ENCODE measurements at regions not wholly inside any gene's neighbourhood (a gene's known extent, or its start where the extent isn't known, plus 50 kb on each side); places are given as distances from the start of the nearest gene placed in this dataset.

- no peak for DNase-seq (ENCODE audit: low read depth)
- no peak overlapping the region for H3K4me3 ChIP-seq (ENCODE audit: low read depth, low read length)
Observed at GRCh38 chr12:13849456-13849855, 131.9 kb downstream of the GRIN2B start.

- H3K4me3 ChIP-seq (ENCODE audit: low read depth, low read length): no peak overlapping the region
- DNase-seq (ENCODE audit: low read depth): no peak
Observed at GRCh38 chr12:13843841-13844240, 137.6 kb downstream of the GRIN2B start.

- no peak overlapping the region for H3K4me3 ChIP-seq (ENCODE audit: low read depth, low read length)
- no peak for DNase-seq (ENCODE audit: low read depth)
Observed at GRCh38 chr12:13841358-13841757, 140.0 kb downstream of the GRIN2B start.

- H3K4me3 ChIP-seq (ENCODE audit: low read depth, low read length): no peak overlapping the region
- no peak for DNase-seq (ENCODE audit: low read depth)
Observed at GRCh38 chr12:13839365-13840336, 141.8 kb downstream of the GRIN2B start.

GRCh38 chr12:13836099-13836498, 145.3 kb downstream of the GRIN2B start:
- no peak for DNase-seq (ENCODE audit: low read depth)
- H3K4me3 ChIP-seq (ENCODE audit: low read depth, low read length): no peak overlapping the region

GRCh38 chr12:13835652-13836051, 145.8 kb downstream of the GRIN2B start:
- DNase-seq (ENCODE audit: low read depth): no peak
- no peak overlapping the region for H3K4me3 ChIP-seq (ENCODE audit: low read depth, low read length)

- H3K4me3 ChIP-seq (ENCODE audit: low read depth, low read length): no peak overlapping the region
- DNase-seq (ENCODE audit: low read depth): no peak
Observed at GRCh38 chr12:13834241-13834640, 147.2 kb downstream of the GRIN2B start.

- DNase-seq (ENCODE audit: low read depth): no peak
- no peak overlapping the region for H3K4me3 ChIP-seq (ENCODE audit: low read depth, low read length)
Observed at GRCh38 chr12:13817131-13817530, 164.3 kb downstream of the GRIN2B start.

- no peak overlapping the region for H3K4me3 ChIP-seq (ENCODE audit: low read depth, low read length)
- no peak for DNase-seq (ENCODE audit: low read depth)
Observed at GRCh38 chr12:13816394-13816793, 165.0 kb downstream of the GRIN2B start.

- no peak for DNase-seq (ENCODE audit: low read depth)
Observed at GRCh38 chr12:13812168-13812567, 169.2 kb downstream of the GRIN2B start.

GRCh38 chr12:13811061-13811460, 170.3 kb downstream of the GRIN2B start:
- H3K4me3 ChIP-seq (ENCODE audit: low read depth, low read length): no peak overlapping the region
- DNase-seq (ENCODE audit: low read depth): no peak

More at GRCh38 chr12:13812168-13812567, 169.2 kb downstream of the GRIN2B start:
- no peak overlapping the region for H3K4me3 ChIP-seq (ENCODE audit: low read depth, low read length)

- H3K4me3 ChIP-seq (ENCODE audit: low read depth, low read length): no peak overlapping the region
- DNase-seq (ENCODE audit: low read depth): no peak
Observed at GRCh38 chr12:13805041-13805440, 176.4 kb downstream of the GRIN2B start.

- H3K4me3 ChIP-seq (ENCODE audit: low read depth, low read length): no peak overlapping the region
- DNase-seq (ENCODE audit: low read depth): no peak
Observed at GRCh38 chr12:13801543-13801942, 179.9 kb downstream of the GRIN2B start.

- no peak for DNase-seq (ENCODE audit: low read depth)
- H3K4me3 ChIP-seq (ENCODE audit: low read depth, low read length): no peak overlapping the region
Observed at GRCh38 chr12:13799574-13799973, 181.8 kb downstream of the GRIN2B start.

- no peak for DNase-seq (ENCODE audit: low read depth)
Observed at GRCh38 chr12:13798162-13798561, 183.2 kb downstream of the GRIN2B start.

GRCh38 chr12:13794706-13795105, 186.7 kb downstream of the GRIN2B start:
- DNase-seq (ENCODE audit: low read depth): no peak
- no peak overlapping the region for H3K4me3 ChIP-seq (ENCODE audit: low read depth, low read length)

More at GRCh38 chr12:13798162-13798561, 183.2 kb downstream of the GRIN2B start:
- no peak overlapping the region for H3K4me3 ChIP-seq (ENCODE audit: low read depth, low read length)

GRCh38 chr12:13790317-13790716, 191.1 kb downstream of the GRIN2B start:
- DNase-seq (ENCODE audit: low read depth): no peak

GRCh38 chr12:13788626-13789025, 192.8 kb downstream of the GRIN2B start:
- no peak overlapping the region for H3K4me3 ChIP-seq (ENCODE audit: low read depth, low read length)
- no peak for DNase-seq (ENCODE audit: low read depth)

More at GRCh38 chr12:13790317-13790716, 191.1 kb downstream of the GRIN2B start:
- no peak overlapping the region for H3K4me3 ChIP-seq (ENCODE audit: low read depth, low read length)

- DNase-seq (ENCODE audit: low read depth): no peak
- no peak overlapping the region for H3K4me3 ChIP-seq (ENCODE audit: low read depth, low read length)
Observed at GRCh38 chr12:13786646-13787045, 194.8 kb downstream of the GRIN2B start.

- H3K4me3 ChIP-seq (ENCODE audit: low read depth, low read length): no peak overlapping the region
- DNase-seq (ENCODE audit: low read depth): no peak
Observed at GRCh38 chr12:13784504-13784903, 196.9 kb downstream of the GRIN2B start.

- DNase-seq (ENCODE audit: low read depth): no peak
Observed at GRCh38 chr12:13780453-13780852, 200.9 kb downstream of the GRIN2B start.

More at GRCh38 chr12:13780453-13780852, 200.9 kb downstream of the GRIN2B start:
- H3K4me3 ChIP-seq (ENCODE audit: low read depth, low read length): no peak overlapping the region

All from skeletal muscle cell (primary cell).